ENCODE measurements at regions not wholly inside any gene's neighbourhood (a gene's known extent, or its start where the extent isn't known, plus 50 kb on each side); places are given as distances from the start of the nearest gene placed in this dataset.

GRCh38 chr3:66581256-66581655, 80.4 kb upstream of the LRIG1 start:
- H2AFZ ChIP-seq (ENCODE audit: low read depth, low read length, severe bottlenecking): no peak overlapping the region
- H3K9me3 ChIP-seq (ENCODE audit: insufficient read depth, low read length): 0 out of 2 replicates have a peak, but pooled peaks cover 4% of the 10 kb centered on the region
- H3K9ac ChIP-seq (ENCODE audit: low read length): no peak overlapping the region
- no peaks in the 10 kb centered on the region for H3K9me2 ChIP-seq (replicated peaks; ENCODE audit: insufficient read depth, low read length)
- no peaks in the 10 kb centered on the region for H4K20me1 ChIP-seq (ENCODE audit: low read depth, low read length)
- no peak overlapping the region for H3K4me2 ChIP-seq (ENCODE audit: low read depth, low read length, poor library complexity, severe bottlenecking)
- TF ChIP-seq EZH2phosphoT487 (conservative IDR thresholded peaks at IDR 0.05; ENCODE audit: low read length) (no peak), CTCF (IDR thresholded peaks at IDR 0.05; ENCODE audit: insufficient read depth, low read length, poor library complexity, severe bottlenecking) (no peak)
- no peak overlapping the region for H3K4me3 ChIP-seq (ENCODE audit: insufficient read depth, low read length, poor library complexity, severe bottlenecking)
- no peaks in the 10 kb centered on the region for H3K79me2 ChIP-seq (ENCODE audit: insufficient read depth, low read length)
- H3K27me3 ChIP-seq (ENCODE audit: low read length): no peaks in the 10 kb centered on the region; the same call in 1 of the 2 replicates
- H3F3A ChIP-seq (ENCODE audit: insufficient read depth): no peaks in the 10 kb centered on the region
- H3K27ac ChIP-seq (ENCODE audit: low read depth, low read length): no peak overlapping the region
- no peaks in the 10 kb centered on the region for H3K36me3 ChIP-seq (ENCODE audit: low read length)

- 0 out of 2 replicates have a peak, but pooled peaks have one; percentile 33 for TF ChIP-seq EZH2phosphoT487 (conservative IDR thresholded peaks at IDR 0.05; ENCODE audit: low read length)
- no peak for TF ChIP-seq CTCF (IDR thresholded peaks at IDR 0.05; ENCODE audit: insufficient read depth, low read length, poor library complexity, severe bottlenecking)
- H3K9ac ChIP-seq (ENCODE audit: low read length): no peak overlapping the region
- no peak overlapping the region for H2AFZ ChIP-seq (ENCODE audit: low read depth, low read length, severe bottlenecking)
- H3K4me2 ChIP-seq (ENCODE audit: low read depth, low read length, poor library complexity, severe bottlenecking): no peak overlapping the region
- no peaks in the 10 kb centered on the region for H4K20me1 ChIP-seq (ENCODE audit: low read depth, low read length)
- H3K27me3 ChIP-seq (ENCODE audit: low read length): no peaks in the 10 kb centered on the region; the same call in 1 of the 2 replicates
- no peaks in the 10 kb centered on the region for H3K36me3 ChIP-seq (ENCODE audit: low read length)
- H3K4me3 ChIP-seq (ENCODE audit: insufficient read depth, low read length, poor library complexity, severe bottlenecking): no peak overlapping the region
- H3K79me2 ChIP-seq (ENCODE audit: insufficient read depth, low read length): no peaks in the 10 kb centered on the region
- no peaks in the 10 kb centered on the region for H3K9me2 ChIP-seq (replicated peaks; ENCODE audit: insufficient read depth, low read length)
- no peaks in the 10 kb centered on the region for H3F3A ChIP-seq (ENCODE audit: insufficient read depth)
- no peak overlapping the region for H3K27ac ChIP-seq (ENCODE audit: low read depth, low read length)
- H3K9me3 ChIP-seq (ENCODE audit: insufficient read depth, low read length): 0 out of 2 replicates have a peak, but pooled peaks cover 4% of the 10 kb centered on the region
Observed at GRCh38 chr3:66582721-66583423, 82.0 kb upstream of the LRIG1 start.

GRCh38 chr3:66583424-66584040, 82.7 kb upstream of the LRIG1 start:
- H3K9me3 ChIP-seq (ENCODE audit: insufficient read depth, low read length): 0 out of 2 replicates have a peak, but pooled peaks cover 4% of the 10 kb centered on the region
- no peak overlapping the region for H3K27ac ChIP-seq (ENCODE audit: low read depth, low read length)
- H3K4me2 ChIP-seq (ENCODE audit: low read depth, low read length, poor library complexity, severe bottlenecking): no peak overlapping the region
- no peaks in the 10 kb centered on the region for H3K9me2 ChIP-seq (replicated peaks; ENCODE audit: insufficient read depth, low read length)
- H3K4me3 ChIP-seq (ENCODE audit: insufficient read depth, low read length, poor library complexity, severe bottlenecking): no peak overlapping the region
- no peaks in the 10 kb centered on the region for H4K20me1 ChIP-seq (ENCODE audit: low read depth, low read length)
- no peaks in the 10 kb centered on the region; the same call in 1 of the 2 replicates for H3K27me3 ChIP-seq (ENCODE audit: low read length)
- no peaks in the 10 kb centered on the region for H3K79me2 ChIP-seq (ENCODE audit: insufficient read depth, low read length)
- no peaks in the 10 kb centered on the region for H3F3A ChIP-seq (ENCODE audit: insufficient read depth)
- no peak overlapping the region for H3K9ac ChIP-seq (ENCODE audit: low read length)
- H2AFZ ChIP-seq (ENCODE audit: low read depth, low read length, severe bottlenecking): no peak overlapping the region
- TF ChIP-seq CTCF (IDR thresholded peaks at IDR 0.05; ENCODE audit: insufficient read depth, low read length, poor library complexity, severe bottlenecking) (no peak), EZH2phosphoT487 (conservative IDR thresholded peaks at IDR 0.05; ENCODE audit: low read length) (no peak)
- no peaks in the 10 kb centered on the region for H3K36me3 ChIP-seq (ENCODE audit: low read length)

All from SU-DHL-6 (cell line).